Activated naive CD8-positive, alpha-beta T cell treated with anti-CD3 and anti-CD28 coated beads, Interleukin-2, amount 10 ng/mL, durations not matched to agents 7 days and 5 days (primary cell): ENCODE measurements at regions not wholly inside any gene's neighbourhood (a gene's known extent, or its start where the extent isn't known, plus 50 kb on each side); places are given as distances from the start of the nearest gene placed in this dataset.

Experiments
- ATAC-seq: fragments of 150-1000 bp; cut with Tn5 transposase; one replicate; pipeline ENCODE4 v1.10.0; 2021; ENCODE audit warnings: low read depth, moderate library complexity
- POLR2A ChIA-PET: fragments of 350-600 bp; sonication (Branson Sonifier 250); formaldehyde crosslinking; loops from one replicate; lab custom pipeline; 2021; ENCODE audit warnings: antibody characterized with exemption; lab: Charles Lee
- DNase-seq: peaks from one replicate; pipeline ENCODE4 v3.0.0; 2021
- H3K27ac Mint-ChIP-seq: one replicate; pipeline ENCODE4 v1.8.0; 2022; ENCODE audit warnings: mild to moderate bottlenecking, mixed read lengths
- H3K27me3 Mint-ChIP-seq: one replicate; pipeline ENCODE4 v1.8.0; 2022; ENCODE audit warnings: mild to moderate bottlenecking, moderate library complexity, mixed read lengths
- H3K36me3 Mint-ChIP-seq: one replicate; pipeline ENCODE4 v1.8.0; 2021; ENCODE audit warnings: mild to moderate bottlenecking, mixed read lengths
- H3K4me1 Mint-ChIP-seq: one replicate; pipeline ENCODE4 v1.8.0; 2021; ENCODE audit warnings: mixed read lengths
- H3K4me3 Mint-ChIP-seq: one replicate; pipeline ENCODE4 v1.8.0; 2022; ENCODE audit warnings: mild to moderate bottlenecking, moderate library complexity, mixed read lengths
- H3K9me3 Mint-ChIP-seq: one replicate; pipeline ENCODE4 v1.8.0; 2021; ENCODE audit warnings: mixed read lengths

DNA sequence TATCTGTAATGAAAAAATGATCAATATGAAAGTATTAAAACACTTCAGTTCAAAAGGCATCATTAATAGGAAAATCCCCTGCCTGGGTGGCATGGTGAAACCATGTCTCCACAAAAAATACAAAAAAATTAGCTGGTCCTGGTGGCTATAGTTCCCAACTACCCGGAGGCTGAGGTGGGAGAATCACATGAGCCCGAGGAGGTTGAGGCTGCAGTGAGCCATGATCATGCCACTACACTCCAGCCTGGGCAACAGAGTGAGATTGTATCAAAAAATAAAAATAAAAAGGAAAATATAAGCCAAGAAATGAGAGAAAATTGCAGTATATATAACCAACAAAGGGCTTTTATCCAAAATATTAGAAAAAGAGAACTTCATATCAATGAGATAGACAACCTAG, 71.6 kb upstream of the MYCN start:
- no peaks in the 10 kb centered on the region for H3K9me3 Mint-ChIP-seq
- ATAC-seq: no peak
- H3K4me1 Mint-ChIP-seq: no peaks in the 10 kb centered on the region
- POLR2A ChIA-PET: no interaction called here
- no peak for DNase-seq
- H3K27me3 Mint-ChIP-seq: peaks cover 2% of the 10 kb centered on the region
- H3K27ac Mint-ChIP-seq: no peak overlapping the region
- H3K4me3 Mint-ChIP-seq: no peak overlapping the region
- no peaks in the 10 kb centered on the region for H3K36me3 Mint-ChIP-seq

- H3K27ac Mint-ChIP-seq: no peak overlapping the region
- H3K4me1 Mint-ChIP-seq: no peaks in the 10 kb centered on the region
- H3K27me3 Mint-ChIP-seq: peaks cover 2% of the 10 kb centered on the region
- POLR2A ChIA-PET: no interaction called here
- DNase-seq (no peak), ATAC-seq (no peak)
- no peaks in the 10 kb centered on the region for H3K36me3 Mint-ChIP-seq
- no peak overlapping the region for H3K4me3 Mint-ChIP-seq
- no peaks in the 10 kb centered on the region for H3K9me3 Mint-ChIP-seq
Observed at GRCh38 chr2:15869396-15869795, 71.0 kb upstream of the MYCN start.

GRCh38 chr2:15869871-15870270, 70.5 kb upstream of the MYCN start:
- ATAC-seq (no peak), DNase-seq (no peak)
- Mint-ChIP-seq H3K4me3 (no peak overlapping the region), H3K27me3 (peaks cover 2% of the 10 kb centered on the region), H3K36me3 (no peaks in the 10 kb centered on the region), H3K9me3 (no peaks in the 10 kb centered on the region), H3K27ac (no peak overlapping the region), H3K4me1 (no peaks in the 10 kb centered on the region)
- POLR2A ChIA-PET: no interaction called here

DNA sequence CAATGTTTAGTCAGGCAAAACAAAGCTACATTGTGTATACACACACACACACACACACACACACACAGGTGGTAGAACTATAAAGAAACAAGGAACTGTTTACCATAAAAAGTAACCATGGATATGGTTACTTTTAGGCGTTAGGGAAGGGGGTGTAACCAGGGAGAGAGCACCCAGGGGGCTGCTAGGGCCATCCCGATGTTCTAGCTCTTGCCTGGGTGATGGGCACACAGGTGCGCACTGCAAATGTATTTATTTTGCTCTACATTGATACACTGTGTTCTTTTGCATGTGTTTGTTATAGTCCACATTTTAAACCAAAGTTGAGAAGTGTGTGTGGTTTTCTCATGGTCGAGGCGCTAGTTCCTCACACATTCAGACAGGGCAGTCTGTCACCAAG, 69.8 kb upstream of the MYCN start:
- Mint-ChIP-seq H3K4me3 (no peak overlapping the region), H3K36me3 (no peaks in the 10 kb centered on the region), H3K27me3 (peaks cover 2% of the 10 kb centered on the region), H3K4me1 (no peaks in the 10 kb centered on the region), H3K9me3 (no peaks in the 10 kb centered on the region), H3K27ac (no peak overlapping the region)
- POLR2A ChIA-PET: no interaction called here
- DNase-seq: no peak
- ATAC-seq: no peak

DNA sequence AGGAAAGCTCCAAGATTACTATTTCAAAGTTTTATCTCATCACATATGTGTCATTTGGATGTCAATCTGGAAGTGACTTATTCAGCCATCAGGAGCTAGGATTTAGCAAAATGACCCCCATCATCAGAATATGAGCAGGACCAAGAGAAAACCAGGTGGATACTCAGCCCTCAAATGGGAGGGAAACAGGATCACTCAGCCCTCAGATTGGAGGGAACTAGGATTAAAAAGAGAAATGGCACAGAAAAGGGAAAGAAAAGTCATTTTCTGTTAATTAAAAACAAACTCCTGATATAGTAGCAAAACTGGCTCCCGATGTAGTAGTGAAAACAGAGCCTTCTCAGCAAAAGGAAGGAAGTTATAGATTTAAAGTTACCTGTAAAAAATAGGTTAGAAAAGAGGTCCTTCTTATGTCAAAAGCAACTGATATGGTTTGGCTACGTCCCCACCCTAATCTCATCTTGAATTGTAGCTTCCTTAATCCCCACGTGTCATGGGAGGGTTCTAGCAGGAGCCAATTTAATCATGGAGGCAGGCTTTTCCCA, 69.0 kb upstream of the MYCN start:
- Mint-ChIP-seq H3K27me3 (peaks cover 2% of the 10 kb centered on the region), H3K4me3 (no peak overlapping the region), H3K9me3 (no peaks in the 10 kb centered on the region), H3K27ac (no peak overlapping the region), H3K36me3 (no peaks in the 10 kb centered on the region), H3K4me1 (no peaks in the 10 kb centered on the region)
- POLR2A ChIA-PET: no interaction called here
- ATAC-seq: no peak
- DNase-seq: no peak

- H3K27me3 Mint-ChIP-seq: peaks cover 2% of the 10 kb centered on the region
- H3K9me3 Mint-ChIP-seq: no peaks in the 10 kb centered on the region
- no peaks in the 10 kb centered on the region for H3K4me1 Mint-ChIP-seq
- no peaks in the 10 kb centered on the region for H3K36me3 Mint-ChIP-seq
- ATAC-seq (no peak), DNase-seq (no peak)
- H3K4me3 Mint-ChIP-seq: no peak overlapping the region
- no peak overlapping the region for H3K27ac Mint-ChIP-seq
- POLR2A ChIA-PET: no interaction called here
Observed at GRCh38 chr2:15872854-15873253, 67.5 kb upstream of the MYCN start.

- Mint-ChIP-seq H3K4me3 (no peak overlapping the region), H3K27ac (no peak overlapping the region), H3K9me3 (no peaks in the 10 kb centered on the region), H3K27me3 (no peaks in the 10 kb centered on the region), H3K4me1 (no peaks in the 10 kb centered on the region), H3K36me3 (no peaks in the 10 kb centered on the region)
- ATAC-seq: no peak
- POLR2A ChIA-PET: no interaction called here
- no peak for DNase-seq
Observed at GRCh38 chr2:15874321-15874720, 66.0 kb upstream of the MYCN start.

GRCh38 chr2:15874854-15875804, 65.2 kb upstream of the MYCN start:
- Mint-ChIP-seq H3K9me3 (no peaks in the 10 kb centered on the region), H3K36me3 (no peaks in the 10 kb centered on the region), H3K27me3 (no peaks in the 10 kb centered on the region), H3K4me3 (no peak overlapping the region), H3K27ac (no peak overlapping the region), H3K4me1 (no peaks in the 10 kb centered on the region)
- POLR2A ChIA-PET: no interaction called here
- no peak for DNase-seq
- no peak for ATAC-seq

GRCh38 chr2:15875969-15876705, 64.2 kb upstream of the MYCN start:
- ATAC-seq (no peak), DNase-seq (no peak)
- POLR2A ChIA-PET: no interaction called here
- Mint-ChIP-seq H3K9me3 (no peaks in the 10 kb centered on the region), H3K4me3 (no peak overlapping the region), H3K36me3 (no peaks in the 10 kb centered on the region), H3K27me3 (no peaks in the 10 kb centered on the region), H3K4me1 (no peaks in the 10 kb centered on the region), H3K27ac (no peak overlapping the region)

- Mint-ChIP-seq H3K9me3 (no peaks in the 10 kb centered on the region), H3K4me1 (no peaks in the 10 kb centered on the region), H3K36me3 (no peaks in the 10 kb centered on the region), H3K4me3 (no peak overlapping the region), H3K27ac (no peak overlapping the region), H3K27me3 (no peaks in the 10 kb centered on the region)
- ATAC-seq (no peak), DNase-seq (no peak)
- POLR2A ChIA-PET: no interaction called here
Observed at GRCh38 chr2:15880226-15881119, 59.9 kb upstream of the MYCN start.

- H3K36me3 Mint-ChIP-seq: no peaks in the 10 kb centered on the region
- H3K4me3 Mint-ChIP-seq: no peak overlapping the region
- no peak for ATAC-seq
- POLR2A ChIA-PET: no interaction called here
- H3K27ac Mint-ChIP-seq: no peak overlapping the region
- no peak for DNase-seq
- no peaks in the 10 kb centered on the region for H3K4me1 Mint-ChIP-seq
- H3K9me3 Mint-ChIP-seq: no peaks in the 10 kb centered on the region
- no peaks in the 10 kb centered on the region for H3K27me3 Mint-ChIP-seq
Observed at GRCh38 chr2:15881120-15881433, 59.3 kb upstream of the MYCN start.

DNA sequence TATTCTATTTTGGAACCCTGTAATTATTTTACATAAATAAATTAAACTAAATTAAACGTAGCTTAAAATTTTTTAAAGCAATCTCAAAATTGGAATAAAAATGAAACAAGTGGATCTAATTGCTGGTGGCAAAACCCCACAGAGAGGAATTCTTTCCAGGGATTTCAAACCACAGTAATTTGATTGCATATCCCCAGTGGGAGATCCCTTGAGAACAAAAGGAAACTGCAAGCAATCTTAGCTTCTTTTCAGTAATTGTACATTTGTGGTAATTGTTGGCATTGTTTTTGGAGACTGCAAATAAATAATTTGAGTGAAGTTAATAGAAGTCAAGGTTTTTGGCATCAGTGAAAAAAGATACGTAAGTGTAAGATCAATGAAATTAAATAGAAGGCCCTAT, 58.7 kb upstream of the MYCN start:
- Mint-ChIP-seq H3K27ac (no peak overlapping the region), H3K9me3 (no peaks in the 10 kb centered on the region), H3K36me3 (no peaks in the 10 kb centered on the region), H3K4me1 (no peaks in the 10 kb centered on the region), H3K4me3 (no peak overlapping the region), H3K27me3 (no peaks in the 10 kb centered on the region)
- POLR2A ChIA-PET: no interaction called here
- DNase-seq (no peak), ATAC-seq (no peak)
